ENCODE measurements at regions not wholly inside any gene's neighbourhood (a gene's known extent, or its start where the extent isn't known, plus 50 kb on each side); places are given as distances from the start of the nearest gene placed in this dataset.
"Not testable (repeated sequence)": the region's sequence is repeated elsewhere in the genome, so short reads cannot be mapped to it uniquely, and the experiment has no call there.

DNA sequence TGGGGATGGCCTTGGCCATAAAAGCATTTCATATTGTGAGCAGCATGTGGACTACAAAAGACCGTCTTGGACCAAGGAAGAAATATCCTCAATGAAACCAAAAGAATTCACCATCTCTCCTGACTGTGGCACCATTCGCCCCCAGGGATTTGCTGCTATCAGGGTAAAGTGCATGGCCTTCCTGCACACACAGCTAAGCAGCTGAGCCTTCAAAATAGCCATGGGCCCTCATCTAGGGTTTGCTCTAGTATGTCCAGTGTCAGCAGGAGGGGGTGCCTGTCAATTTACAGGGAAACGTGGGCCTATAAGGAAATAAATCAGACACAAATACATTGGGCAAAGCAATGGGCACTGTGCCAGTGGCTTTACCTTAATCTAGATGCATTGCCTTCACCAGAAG lies 296.6 kb upstream of the NBPF12 start:
- DNase-seq; H3K36me3 ChIP-seq (ENCODE audit: low read depth); H3K9me3 ChIP-seq; H3K4me1 ChIP-seq (ENCODE audit: low read depth); H3K4me3 ChIP-seq; intact Hi-C loops (cut with DNase I, micrococcal nuclease); ATAC-seq: not testable (repeated sequence)

- H3K9me3 ChIP-seq; H3K36me3 ChIP-seq (ENCODE audit: low read depth); ATAC-seq; H3K4me3 ChIP-seq; intact Hi-C loops (cut with DNase I, micrococcal nuclease); DNase-seq; H3K4me1 ChIP-seq (ENCODE audit: low read depth): not testable (repeated sequence)
Measured at GRCh38 chr1:146640671-146641070, 297.5 kb upstream of the NBPF12 start.

DNA sequence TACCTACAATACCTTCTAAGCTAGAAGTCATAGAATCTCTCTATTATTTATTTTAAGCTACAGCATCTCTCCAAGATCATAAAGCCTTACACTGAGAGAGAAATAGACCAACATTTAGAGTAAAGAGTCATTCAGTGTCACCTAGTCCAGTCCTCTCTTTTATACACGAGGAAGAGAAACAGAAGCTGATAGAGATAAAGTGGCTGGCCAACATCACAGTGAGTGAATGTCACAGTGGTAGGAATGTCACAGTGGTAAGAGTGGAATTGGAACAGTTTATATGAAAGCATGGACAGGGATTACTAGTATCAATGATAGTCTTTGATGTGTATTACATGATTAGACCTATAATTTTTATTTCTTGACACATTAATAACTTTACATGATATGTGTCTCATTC lies 307.8 kb upstream of the NBPF12 start:
- DNase-seq; intact Hi-C loops (cut with DNase I, micrococcal nuclease); H3K4me1 ChIP-seq (ENCODE audit: low read depth); ATAC-seq; H3K9me3 ChIP-seq; H3K36me3 ChIP-seq (ENCODE audit: low read depth); H3K4me3 ChIP-seq: not testable (repeated sequence)

GRCh38 chr1:146618582-146618981 lies 319.5 kb upstream of the NBPF12 start:
- H3K4me3 ChIP-seq; H3K4me1 ChIP-seq (ENCODE audit: low read depth); H3K9me3 ChIP-seq; DNase-seq; H3K36me3 ChIP-seq (ENCODE audit: low read depth); ATAC-seq; intact Hi-C loops (cut with DNase I, micrococcal nuclease): not testable (repeated sequence)

DNA sequence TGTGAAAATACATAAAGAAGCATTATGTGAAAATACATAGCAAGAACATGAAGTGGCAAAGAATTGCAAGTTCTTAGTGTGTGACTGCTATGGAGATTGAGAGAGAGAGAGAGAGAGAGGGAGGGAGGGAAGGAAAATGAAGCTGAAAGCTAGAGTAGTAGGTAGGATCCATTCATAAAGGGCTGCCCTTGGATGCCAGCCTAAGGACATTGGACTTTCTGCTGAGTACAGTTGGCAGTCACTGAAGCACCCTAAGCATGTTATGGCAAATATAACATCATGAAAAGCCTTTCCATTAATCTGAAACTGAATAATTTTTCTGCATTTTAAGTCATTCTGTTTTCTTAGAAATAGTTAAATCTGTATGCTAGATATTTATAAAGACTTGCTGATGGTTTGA lies 333.4 kb upstream of the NBPF12 start:
- H3K4me3 ChIP-seq; intact Hi-C loops (cut with DNase I, micrococcal nuclease); H3K36me3 ChIP-seq (ENCODE audit: low read depth); DNase-seq; H3K4me1 ChIP-seq (ENCODE audit: low read depth); ATAC-seq; H3K9me3 ChIP-seq: not testable (repeated sequence)

- ATAC-seq; H3K4me3 ChIP-seq; H3K9me3 ChIP-seq; intact Hi-C loops (cut with DNase I, micrococcal nuclease); DNase-seq; H3K36me3 ChIP-seq (ENCODE audit: low read depth); H3K4me1 ChIP-seq (ENCODE audit: low read depth): not testable (repeated sequence)
Measured at GRCh38 chr1:146600720-146601307, 337.3 kb upstream of the NBPF12 start.

- DNase-seq; H3K36me3 ChIP-seq (ENCODE audit: low read depth); H3K9me3 ChIP-seq; H3K4me3 ChIP-seq; ATAC-seq; intact Hi-C loops (cut with DNase I, micrococcal nuclease); H3K4me1 ChIP-seq (ENCODE audit: low read depth): not testable (repeated sequence)
Measured at GRCh38 chr1:146599906-146600305, 338.2 kb upstream of the NBPF12 start.

DNA sequence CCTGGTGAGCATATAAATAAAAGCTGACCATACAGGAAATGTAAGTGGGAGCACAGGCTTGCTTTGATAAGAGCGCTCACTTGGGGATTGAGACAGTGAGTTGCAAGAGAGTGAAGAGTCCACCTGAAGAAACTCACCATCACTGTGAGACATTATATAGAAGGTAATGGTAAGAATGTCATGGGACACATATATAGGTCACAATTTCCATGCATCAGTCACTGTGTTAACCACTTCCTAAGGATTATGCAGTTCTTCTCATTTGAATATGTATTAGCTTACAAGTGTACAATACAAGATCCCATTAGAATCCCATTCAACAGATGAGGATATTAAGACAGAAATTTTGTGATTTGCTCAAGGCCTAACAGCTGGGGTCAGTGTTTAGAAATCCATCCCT lies 352.4 kb upstream of the NOTCH2NLA start:
- ATAC-seq; H3K4me3 ChIP-seq; intact Hi-C loops (cut with DNase I, micrococcal nuclease): not testable (repeated sequence)

DNA sequence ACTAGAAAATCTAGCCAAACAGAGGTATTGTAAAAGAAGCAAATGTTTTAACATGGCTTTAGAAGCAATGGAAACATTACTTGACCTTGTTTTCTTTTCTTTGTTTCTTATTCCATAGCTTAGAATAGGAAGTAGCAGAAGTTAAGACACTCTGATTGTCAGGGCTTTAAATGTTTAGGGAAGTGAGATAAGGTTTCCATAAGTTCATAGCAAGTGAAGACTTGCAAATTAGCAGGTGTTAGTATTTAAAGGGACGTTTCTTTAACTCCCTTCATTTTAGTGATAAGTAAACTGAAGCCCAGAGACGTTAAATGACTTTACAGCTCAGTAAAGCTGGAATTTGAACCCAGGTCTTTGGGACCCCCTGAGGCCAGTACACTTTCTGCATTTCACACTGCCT lies 338.7 kb upstream of the NOTCH2NLA start:
- H3K4me3 ChIP-seq; H3K4me1 ChIP-seq (ENCODE audit: low read depth); ATAC-seq; intact Hi-C loops (cut with DNase I, micrococcal nuclease); DNase-seq; H3K36me3 ChIP-seq (ENCODE audit: low read depth); H3K9me3 ChIP-seq: not testable (repeated sequence)

More for the DNA sequence above, 352.4 kb upstream of the NOTCH2NLA start:
- H3K4me1 ChIP-seq (ENCODE audit: low read depth); DNase-seq; H3K9me3 ChIP-seq; H3K36me3 ChIP-seq (ENCODE audit: low read depth): not testable (repeated sequence)

- H3K4me3 ChIP-seq; DNase-seq; H3K4me1 ChIP-seq (ENCODE audit: low read depth); H3K36me3 ChIP-seq (ENCODE audit: low read depth); H3K9me3 ChIP-seq; intact Hi-C loops (cut with DNase I, micrococcal nuclease); ATAC-seq: not testable (repeated sequence)
Measured at GRCh38 chr1:146558032-146558431, 329.2 kb upstream of the NOTCH2NLA start.

GRCh38 chr1:146556405-146556804 lies 327.6 kb upstream of the NOTCH2NLA start:
- H3K9me3 ChIP-seq; H3K4me3 ChIP-seq; intact Hi-C loops (cut with DNase I, micrococcal nuclease); H3K36me3 ChIP-seq (ENCODE audit: low read depth); DNase-seq; ATAC-seq; H3K4me1 ChIP-seq (ENCODE audit: low read depth): not testable (repeated sequence)

DNA sequence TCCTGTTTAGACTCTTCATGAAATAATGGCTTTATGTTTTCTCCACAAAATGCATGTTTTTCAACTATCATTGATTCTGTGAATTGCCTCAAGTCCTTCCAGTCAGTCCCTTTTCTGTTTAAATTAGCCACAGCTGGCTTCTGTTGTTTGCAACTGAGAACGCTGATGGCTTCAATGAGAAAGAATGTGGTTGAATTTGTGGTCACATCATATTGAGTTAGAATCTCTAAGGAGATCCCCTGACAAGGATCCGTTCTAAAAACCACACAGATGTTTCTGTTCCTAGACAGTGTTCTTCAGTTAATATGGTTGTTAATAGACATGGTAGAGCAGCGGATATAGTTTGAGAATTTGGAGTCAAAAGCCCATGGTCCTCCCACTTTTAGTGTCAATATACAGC lies 323.6 kb upstream of the NOTCH2NLA start:
- H3K4me1 ChIP-seq (ENCODE audit: low read depth); DNase-seq; ATAC-seq; H3K9me3 ChIP-seq; intact Hi-C loops (cut with DNase I, micrococcal nuclease); H3K36me3 ChIP-seq (ENCODE audit: low read depth); H3K4me3 ChIP-seq: not testable (repeated sequence)

DNA sequence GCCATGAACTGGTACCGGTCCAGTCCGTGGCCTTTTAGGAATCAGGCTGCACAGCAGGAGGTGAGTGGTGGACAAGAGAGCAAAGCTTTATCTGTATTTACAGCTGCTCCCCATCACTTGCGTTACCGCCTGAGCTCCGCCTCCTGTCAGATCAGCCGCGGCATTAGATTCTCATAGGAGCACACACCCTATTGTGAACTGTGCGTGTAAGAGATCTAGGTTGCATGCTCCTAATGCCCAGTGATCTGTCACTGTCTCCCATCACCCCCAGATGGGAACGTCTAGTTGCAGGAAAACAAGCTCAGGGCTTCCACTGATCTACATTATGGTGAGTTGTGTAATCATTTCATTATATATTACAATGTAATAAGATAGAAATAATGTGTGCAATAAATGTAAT lies 319.9 kb upstream of the NOTCH2NLA start:
- ATAC-seq; H3K4me3 ChIP-seq; H3K9me3 ChIP-seq; DNase-seq; intact Hi-C loops (cut with DNase I, micrococcal nuclease); H3K4me1 ChIP-seq (ENCODE audit: low read depth); H3K36me3 ChIP-seq (ENCODE audit: low read depth): not testable (repeated sequence)

DNA sequence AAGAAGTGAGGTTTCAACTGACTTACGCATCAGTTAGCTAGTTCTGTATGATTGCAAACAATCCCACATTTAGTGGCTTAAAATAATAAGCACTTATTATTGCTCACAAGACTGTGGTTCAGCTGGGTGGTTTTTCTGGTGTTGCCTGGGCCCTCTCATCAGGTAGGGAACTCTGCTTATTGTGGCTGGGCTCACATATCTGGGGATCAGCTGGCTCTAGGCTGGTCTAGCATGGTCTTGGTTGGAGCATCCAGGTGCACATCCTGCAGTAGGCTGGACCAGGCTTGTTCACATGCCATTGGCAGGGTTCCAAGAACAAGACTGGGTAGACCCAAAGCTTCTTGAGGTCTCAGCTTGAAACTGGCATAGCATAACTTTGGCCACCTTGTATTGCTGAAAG lies 317.4 kb upstream of the NOTCH2NLA start:
- DNase-seq; ATAC-seq; H3K36me3 ChIP-seq (ENCODE audit: low read depth); H3K4me3 ChIP-seq; intact Hi-C loops (cut with DNase I, micrococcal nuclease); H3K9me3 ChIP-seq; H3K4me1 ChIP-seq (ENCODE audit: low read depth): not testable (repeated sequence)

- H3K4me3 ChIP-seq; H3K36me3 ChIP-seq (ENCODE audit: low read depth); DNase-seq; H3K9me3 ChIP-seq; ATAC-seq; H3K4me1 ChIP-seq (ENCODE audit: low read depth); intact Hi-C loops (cut with DNase I, micrococcal nuclease): not testable (repeated sequence)
Measured at GRCh38 chr1:146537775-146538373, 309.1 kb upstream of the NOTCH2NLA start.
